HG03457 (cell line): ENCODE measurements at regions not wholly inside any gene's neighbourhood (a gene's known extent, or its start where the extent isn't known, plus 50 kb on each side); places are given as distances from the start of the nearest gene placed in this dataset.
"Not testable (repeated sequence)": the region's sequence is repeated elsewhere in the genome, so short reads cannot be mapped to it uniquely, and the experiment has no call there.

ENCODE experiments used
- ATAC-seq: cut with Tn5 transposase; IDR thresholded peaks from one replicate; pipeline ENCODE4 v1.9.1; 2021; ENCODE audit warnings: moderate number of reproducible peaks; ENCODE audit not compliant: unreplicated experiment

- no peak for ATAC-seq
Measured at GRCh38 chr4:31236639-31237173, 516.5 kb downstream of the PCDH7 start.

GRCh38 chr4:31237233-31237632 lies 517.1 kb downstream of the PCDH7 start:
- ATAC-seq, result no peak

GRCh38 chr4:31239886-31240285 lies 519.7 kb downstream of the PCDH7 start:
- ATAC-seq, result no peak

- no peak for ATAC-seq
Measured at GRCh38 chr4:31241504-31242106, 521.4 kb downstream of the PCDH7 start.

DNA sequence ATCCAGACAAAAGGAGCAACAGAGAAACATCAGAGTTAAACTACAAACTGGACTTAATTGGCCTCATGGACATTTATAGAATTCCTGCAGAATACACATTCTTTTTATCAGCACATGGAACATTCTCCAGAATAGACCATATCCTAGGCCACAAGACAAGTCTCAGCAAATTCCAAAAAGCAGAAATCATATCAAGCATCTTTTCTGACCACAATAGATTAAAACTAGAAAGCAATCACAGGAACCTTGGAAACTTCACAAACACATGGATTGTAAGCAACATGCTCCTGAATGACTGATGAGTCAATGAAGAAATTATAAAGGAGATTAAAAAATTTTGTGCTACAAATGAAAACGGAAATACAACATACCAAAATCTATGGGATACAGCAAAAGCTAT lies 526.7 kb downstream of the PCDH7 start:
- no peak for ATAC-seq

DNA sequence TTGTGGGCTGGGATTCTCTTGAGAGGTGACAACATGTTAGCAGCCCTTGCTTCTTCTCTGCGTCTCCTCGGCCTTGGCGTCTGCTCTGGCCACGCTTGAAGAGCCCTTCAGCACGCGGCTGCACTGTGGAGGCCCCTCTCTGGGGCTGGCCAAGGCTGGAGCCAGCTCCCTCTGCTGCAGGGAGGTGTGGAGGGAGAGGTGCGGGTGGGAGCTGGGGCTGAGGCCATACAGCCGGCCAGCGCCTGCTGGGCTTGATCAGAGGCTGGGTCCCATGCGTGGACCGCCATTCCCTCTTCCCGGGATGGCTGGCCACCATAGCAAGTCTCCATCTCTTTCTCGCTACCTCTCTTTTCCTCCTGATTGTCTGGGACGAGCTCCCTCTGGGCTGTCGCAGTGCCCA lies 539.0 kb downstream of the PCDH7 start:
- no peak for ATAC-seq

DNA sequence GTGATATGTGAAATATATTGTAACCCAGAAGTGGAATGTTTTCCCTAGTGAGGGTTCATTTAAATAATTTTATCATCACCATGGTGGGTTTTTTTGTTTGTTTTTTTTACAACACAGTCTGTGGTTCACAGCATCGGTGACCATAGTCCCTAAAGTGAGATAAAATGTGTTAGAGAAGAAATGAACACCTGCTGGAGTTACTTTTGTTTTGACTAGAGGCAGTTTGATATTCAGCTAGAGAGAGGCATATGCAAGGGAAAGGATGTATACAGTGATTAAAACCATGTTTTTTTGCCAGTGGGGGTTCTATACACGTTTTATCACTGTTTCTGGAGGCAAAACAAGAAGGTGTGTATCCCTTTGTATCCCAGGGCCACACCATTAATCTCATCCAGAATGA lies 541.5 kb downstream of the PCDH7 start:
- ATAC-seq, result no peak

- not testable (repeated sequence) for ATAC-seq
Measured at GRCh38 chr4:31266094-31266493, 545.9 kb downstream of the PCDH7 start.

- no peak for ATAC-seq
Measured at GRCh38 chr4:31272331-31273061, 552.3 kb downstream of the PCDH7 start.

DNA sequence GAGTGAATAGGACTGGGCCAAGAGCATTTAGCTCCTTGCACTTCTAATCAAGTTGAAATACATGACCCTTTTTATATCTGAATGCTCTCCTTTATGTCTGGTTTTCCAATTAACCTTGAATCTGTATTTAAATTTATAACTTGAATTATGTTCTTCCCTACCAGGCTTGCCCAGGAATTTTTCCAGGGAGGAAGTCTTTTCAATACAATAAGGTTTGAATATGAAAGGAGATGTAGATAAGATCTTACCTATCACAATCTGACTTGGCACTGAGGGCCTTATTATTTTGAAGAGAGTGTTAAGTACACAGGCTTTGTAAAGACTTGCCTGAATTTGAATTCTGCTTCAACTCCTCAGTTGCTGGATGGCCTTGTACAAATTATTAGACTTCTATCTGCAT lies 555.7 kb downstream of the PCDH7 start:
- no peak for ATAC-seq

- no peak for ATAC-seq
Measured at GRCh38 chr4:31283679-31284078, 563.5 kb downstream of the PCDH7 start.

DNA sequence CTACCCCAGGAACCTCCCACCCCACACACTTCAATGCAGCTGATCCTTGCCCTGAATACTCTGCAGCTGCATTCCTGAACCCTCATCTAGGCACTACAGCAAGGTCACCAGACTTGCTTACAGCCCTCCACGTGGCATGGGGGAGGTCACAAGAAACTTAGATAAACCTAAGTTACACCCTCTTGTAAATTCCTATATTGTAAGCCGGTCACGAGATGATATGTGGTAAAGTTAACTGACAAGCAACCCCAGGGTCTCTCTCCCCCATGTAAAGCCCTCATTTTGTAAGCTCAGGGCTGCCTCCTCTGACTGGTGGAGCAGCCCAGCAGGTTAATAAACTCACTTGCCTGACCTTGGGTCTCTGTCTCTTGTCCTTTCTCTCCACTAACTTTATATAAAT lies 570.7 kb downstream of the PCDH7 start:
- no peak for ATAC-seq

- no peak for ATAC-seq
Measured at GRCh38 chr4:31291238-31291637, 571.1 kb downstream of the PCDH7 start.

- ATAC-seq, result no peak
Measured at GRCh38 chr4:31294655-31295480, 574.7 kb downstream of the PCDH7 start.

DNA sequence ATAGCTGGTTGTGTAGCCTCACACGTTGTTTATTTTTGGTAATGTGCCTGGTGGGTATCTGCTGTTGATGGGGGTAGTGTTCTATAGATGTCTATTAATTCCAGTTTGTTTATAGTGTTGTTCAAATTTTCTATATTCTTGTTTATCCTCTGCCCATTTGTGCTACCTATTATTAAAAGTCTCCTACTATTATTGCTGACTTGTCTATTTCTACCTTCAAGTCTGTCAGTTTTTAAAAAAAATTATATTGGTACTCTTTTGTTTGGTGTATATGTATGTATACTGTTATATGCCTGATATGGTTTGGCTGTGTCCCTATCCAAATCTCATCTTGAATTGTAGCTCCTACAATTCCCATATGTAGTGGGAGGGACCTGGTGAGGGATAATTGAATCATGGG lies 578.6 kb downstream of the PCDH7 start:
- no peak for ATAC-seq

GRCh38 chr4:31307029-31307428 lies 586.9 kb downstream of the PCDH7 start:
- ATAC-seq, result no peak

DNA sequence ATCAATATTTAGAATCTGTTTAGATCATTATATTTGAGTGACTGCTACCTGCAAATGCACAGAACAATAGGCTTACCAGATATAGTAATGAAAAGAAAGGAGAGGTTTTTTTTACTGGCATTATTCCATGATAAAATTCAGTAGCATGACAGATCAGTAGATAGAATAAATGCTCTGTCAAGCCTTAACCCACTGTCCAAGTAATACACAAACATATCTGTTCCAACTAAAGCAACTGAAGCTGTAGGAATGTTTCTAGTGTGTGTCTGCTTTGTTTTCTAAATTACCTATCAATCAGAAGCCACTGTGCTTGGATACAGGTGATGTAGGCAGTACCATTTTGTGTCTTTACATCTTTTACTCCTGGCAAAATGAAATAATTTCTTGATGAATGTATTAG lies 604.6 kb downstream of the PCDH7 start:
- no peak for ATAC-seq

DNA sequence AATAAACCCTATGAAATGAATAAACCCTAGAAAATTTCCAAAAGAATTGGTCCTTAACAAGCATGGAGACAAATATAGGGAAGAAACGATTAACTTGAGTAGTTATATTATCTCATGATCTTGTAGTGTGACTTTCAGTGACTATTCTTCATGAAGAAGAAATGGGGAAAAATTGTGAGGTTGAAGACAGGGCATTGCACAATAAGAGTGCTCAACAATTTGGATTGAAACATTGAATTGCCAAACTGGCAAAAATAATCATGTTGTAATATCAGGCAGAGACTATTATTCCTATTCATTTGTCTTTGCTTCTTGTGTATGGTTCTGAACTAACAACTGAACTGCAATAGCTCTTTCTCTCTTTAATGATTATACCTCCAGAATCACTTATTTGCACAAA lies 605.1 kb downstream of the PCDH7 start:
- ATAC-seq, result no peak

- ATAC-seq, result no peak
Measured at GRCh38 chr4:31327031-31327430, 606.9 kb downstream of the PCDH7 start.

GRCh38 chr4:31328932-31329331 lies 608.8 kb downstream of the PCDH7 start:
- ATAC-seq, result no peak

- no peak for ATAC-seq
Measured at GRCh38 chr4:31334086-31334910, 614.1 kb downstream of the PCDH7 start.
